ENCODE measurements at regions not wholly inside any gene's neighbourhood (a gene's known extent, or its start where the extent isn't known, plus 50 kb on each side); places are given as distances from the start of the nearest gene placed in this dataset.
"Not testable (repeated sequence)": the region's sequence is repeated elsewhere in the genome, so short reads cannot be mapped to it uniquely, and the experiment has no call there.

DNA sequence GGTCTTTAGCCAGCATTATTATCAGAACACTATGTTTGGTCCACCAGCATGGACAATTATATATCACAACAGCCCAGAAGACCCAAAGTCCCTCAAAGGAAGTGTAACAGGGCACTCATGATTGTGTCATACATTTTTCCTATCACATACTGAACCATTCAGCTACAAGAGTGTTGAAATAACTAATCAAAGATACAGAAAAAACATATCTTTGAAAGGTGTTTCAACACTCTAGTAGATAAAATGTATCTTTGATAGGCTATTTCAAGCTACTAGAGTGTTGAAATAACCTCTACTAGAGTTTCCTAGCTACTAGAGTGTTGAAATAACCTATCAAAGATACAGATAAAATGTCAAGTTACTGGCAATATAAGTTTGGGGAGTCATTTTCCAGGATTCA lies 545.0 kb downstream of the PRR16 start:
- DNase-seq = no peak

DNA sequence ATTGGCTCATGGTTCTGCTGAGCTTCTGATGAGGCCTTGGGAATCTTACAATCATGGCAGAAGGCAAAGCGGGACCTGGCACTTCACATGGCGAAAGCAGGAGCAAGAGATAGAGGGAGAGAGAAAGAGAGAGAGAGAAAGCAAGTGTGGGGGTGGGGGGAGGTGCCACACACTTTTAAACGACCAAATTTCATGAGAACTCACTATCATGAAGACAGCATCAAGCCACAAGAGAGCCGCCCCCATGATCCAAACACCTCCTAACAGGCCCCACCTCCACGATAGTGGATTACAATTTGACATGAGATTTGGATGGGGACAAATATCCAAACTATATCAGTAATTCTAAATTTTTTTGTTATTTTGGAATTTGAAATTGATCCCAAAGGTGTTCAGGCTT lies 553.9 kb downstream of the PRR16 start:
- DNase-seq = no peak

DNA sequence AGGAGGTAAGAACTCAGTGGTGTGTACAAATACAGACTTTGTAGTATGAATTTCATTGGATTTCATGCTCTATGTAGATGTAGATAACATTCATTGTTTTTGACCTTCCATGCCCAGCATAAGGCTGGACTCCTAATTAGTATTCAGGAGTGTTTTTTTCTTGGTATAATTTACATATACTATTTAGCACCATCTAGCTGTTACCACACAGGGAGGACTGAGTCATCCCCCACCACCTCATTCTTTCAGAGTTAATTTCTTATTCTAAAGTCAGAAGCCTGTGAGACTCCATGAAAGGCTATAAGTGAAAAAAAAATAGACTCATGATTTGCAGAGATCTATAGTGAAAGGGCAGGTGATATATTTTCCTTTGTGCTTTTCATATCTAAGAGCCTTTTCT lies 555.0 kb downstream of the PRR16 start:
- no peak for DNase-seq

GRCh38 chr5:121019734-121020133 lies 555.6 kb downstream of the PRR16 start:
- DNase-seq = no peak

DNA sequence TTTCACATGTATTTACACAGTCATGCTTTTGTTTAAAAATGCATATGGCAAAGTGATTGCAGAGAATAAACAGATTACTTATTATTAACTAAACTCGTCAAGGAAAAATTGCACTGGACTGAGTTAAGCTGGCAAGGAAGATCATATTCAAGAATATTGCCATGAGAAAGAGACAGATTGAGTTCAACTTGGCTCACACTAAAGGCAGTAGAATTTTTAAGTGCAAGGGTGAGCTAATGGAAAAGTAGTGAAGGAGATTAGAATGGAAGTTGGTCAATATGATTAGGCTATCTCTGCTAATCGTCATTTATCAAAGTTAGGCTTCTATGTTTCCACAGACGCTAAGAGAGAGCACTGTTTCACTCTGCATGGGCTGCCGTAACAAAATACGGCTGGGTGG lies 557.6 kb downstream of the PRR16 start:
- no peak for DNase-seq

DNA sequence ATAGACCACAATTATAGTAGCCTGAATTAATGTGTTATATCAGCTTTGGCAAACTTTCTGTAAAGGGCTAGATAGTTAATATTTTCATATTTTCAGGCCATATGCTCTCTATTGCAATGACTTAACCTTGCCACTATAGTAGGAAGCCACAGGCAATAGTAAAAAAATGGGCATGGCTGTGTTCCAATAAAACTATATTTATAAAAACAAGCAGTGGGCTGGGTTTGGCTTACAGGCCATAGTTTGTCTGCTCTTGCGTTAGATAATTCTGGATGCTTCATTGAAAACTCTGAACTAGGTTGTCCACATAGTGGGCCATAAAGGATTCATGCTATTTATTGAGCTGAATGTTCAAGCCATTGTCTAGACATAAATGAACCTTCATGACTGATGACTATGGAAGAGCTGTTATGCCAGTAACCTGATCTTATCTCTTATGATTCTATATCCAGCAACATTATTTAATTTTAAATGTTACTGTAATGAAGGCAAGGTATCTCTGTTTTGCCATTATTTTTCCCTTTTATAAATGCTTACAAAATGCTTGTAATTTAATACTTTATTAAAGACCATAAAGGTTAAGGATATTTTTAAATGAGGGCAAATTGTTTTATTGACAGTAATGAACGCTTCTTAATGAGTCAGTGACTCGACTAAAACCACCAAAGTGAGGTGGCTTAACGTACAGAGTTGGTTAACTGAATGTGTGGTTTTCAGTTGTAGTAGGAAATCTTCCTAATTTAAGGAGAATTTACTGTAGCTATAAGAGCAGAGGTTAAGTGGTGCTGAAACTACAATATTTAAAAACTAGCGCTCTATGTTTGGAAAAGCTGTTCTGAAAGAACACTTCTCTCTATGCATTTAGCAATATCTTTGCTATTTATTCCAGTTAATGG lies 560.6 kb downstream of the PRR16 start:
- DNase-seq = no peak

GRCh38 chr5:121025671-121026070 lies 561.6 kb downstream of the PRR16 start:
- DNase-seq = no peak

GRCh38 chr5:121027636-121028035 lies 563.5 kb downstream of the PRR16 start:
- no peak for DNase-seq

GRCh38 chr5:121029536-121030245 lies 565.6 kb downstream of the PRR16 start:
- no peak for DNase-seq

GRCh38 chr5:121031491-121031890 lies 567.4 kb downstream of the PRR16 start:
- DNase-seq = no peak

DNA sequence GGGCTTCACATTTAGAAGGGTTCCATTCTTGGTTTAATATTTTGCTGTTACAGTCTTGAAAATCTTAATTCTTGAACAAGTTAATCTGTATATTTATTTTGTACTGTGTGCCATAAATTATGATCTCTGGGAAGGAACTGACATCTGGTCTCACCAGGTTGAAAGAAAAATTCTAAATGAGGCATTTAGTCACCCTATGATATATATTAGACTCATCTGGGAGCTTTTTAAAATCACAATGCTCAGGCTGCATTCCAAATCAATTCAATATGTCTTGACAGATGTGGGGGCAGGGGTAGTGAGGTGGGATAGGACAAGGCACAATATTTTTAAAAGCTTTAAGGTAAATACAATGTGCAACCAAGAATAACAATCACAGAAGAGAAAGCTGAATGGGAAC lies 569.2 kb downstream of the PRR16 start:
- DNase-seq = no peak

- DNase-seq = no peak
Measured at GRCh38 chr5:121038438-121038837, 574.3 kb downstream of the PRR16 start.

DNA sequence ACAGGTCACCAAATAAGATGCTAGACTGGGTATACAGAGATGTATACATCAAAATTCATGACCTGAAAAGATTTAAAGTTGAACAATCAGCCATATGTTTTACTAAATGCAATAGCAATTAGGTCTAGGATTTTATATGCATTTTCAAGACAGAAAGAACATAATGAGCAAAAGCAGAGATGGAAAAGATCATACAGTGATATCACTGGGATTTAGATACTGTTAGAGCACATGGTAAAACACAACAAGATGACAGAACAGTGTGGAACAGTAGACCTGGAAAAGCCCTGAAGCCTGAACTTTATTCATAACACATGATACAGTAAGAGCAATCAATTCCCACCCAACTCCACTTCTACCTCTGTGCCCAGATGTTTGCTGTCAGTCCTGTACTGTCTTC lies 585.9 kb downstream of the PRR16 start:
- DNase-seq = no peak

DNA sequence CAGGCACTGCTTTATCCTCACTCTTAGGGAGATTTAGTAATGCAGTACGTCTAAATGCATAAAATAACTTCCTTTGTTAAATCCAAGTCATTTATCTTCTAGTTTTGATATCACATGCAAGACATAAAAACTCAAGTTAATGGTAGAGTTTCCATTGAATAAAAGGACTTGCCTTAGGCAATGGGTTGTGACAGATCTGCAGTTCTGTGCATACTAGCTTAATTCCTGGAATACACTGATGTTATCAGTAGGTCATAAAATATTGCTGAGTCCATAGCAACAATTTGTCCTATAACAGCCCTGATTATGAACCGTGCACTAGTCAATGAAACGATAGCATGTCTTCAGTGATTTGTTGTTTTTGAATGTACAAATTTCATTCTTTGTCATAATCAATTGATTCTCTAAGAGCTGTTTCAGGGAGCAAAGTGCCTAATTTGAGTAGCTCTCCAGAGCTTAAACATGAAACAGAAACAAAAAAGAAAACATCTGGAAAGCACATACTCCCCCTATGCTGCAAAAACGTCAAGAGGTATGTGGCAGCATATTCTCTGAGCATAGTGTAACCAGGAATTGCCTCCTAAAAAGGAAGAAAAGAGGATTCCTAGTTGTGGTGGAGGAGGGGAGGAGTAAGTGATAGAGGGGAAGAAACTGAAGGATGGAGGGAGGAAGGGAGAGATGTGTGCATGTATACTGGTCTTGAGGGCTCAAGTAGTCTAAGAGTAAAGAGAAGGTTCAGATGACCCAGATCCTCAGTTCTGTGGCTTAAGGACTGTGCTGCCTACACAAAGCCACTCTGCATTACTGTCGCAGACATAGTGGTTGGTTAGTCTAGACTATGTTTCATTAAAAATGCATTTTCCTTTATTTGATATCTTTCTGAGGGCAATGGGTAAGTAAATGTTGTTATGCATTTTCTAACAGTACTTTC lies 589.2 kb downstream of the PRR16 start:
- DNase-seq = no peak

- no peak for DNase-seq
Measured at GRCh38 chr5:121055586-121055985, 591.5 kb downstream of the PRR16 start.

DNA sequence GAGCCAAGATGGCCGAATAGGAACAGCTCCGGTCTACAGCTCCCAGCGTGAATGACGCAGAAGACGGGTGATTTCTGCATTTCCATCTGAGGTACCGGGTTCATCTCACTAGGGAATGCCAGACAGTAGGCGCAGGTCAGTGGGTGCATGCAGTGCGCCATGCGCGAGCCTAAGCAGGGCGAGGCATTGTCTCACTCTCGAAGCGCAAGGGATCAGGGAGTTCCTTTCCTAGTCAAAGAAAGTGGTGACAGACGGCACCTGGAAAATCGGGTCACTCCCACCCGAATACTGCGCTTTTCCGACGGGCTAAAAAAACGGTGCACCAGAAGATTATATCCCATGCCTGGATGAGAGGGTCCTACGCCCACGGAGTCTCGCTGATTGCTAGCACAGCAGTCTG lies 600.1 kb downstream of the PRR16 start:
- not testable (repeated sequence) for DNase-seq

DNA sequence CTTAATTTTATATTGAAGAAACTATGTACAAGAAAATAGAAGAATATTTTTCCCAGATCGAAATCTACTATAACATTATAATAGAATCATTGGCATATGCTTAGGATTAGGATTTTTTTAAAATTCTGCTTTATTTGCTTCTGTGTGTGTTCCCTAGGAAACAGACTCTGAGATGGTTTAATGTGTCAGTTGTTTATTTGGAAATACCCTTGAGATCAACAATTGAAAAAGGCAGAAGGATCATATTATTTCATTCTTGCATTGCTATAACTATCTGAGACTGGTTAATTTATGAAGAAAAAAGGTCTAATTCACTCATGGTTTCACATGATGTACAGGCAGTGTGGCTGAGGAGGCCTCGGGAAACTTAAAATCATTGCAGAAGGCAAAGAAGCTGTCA lies 622.6 kb downstream of the PRR16 start:
- no peak for DNase-seq

DNA sequence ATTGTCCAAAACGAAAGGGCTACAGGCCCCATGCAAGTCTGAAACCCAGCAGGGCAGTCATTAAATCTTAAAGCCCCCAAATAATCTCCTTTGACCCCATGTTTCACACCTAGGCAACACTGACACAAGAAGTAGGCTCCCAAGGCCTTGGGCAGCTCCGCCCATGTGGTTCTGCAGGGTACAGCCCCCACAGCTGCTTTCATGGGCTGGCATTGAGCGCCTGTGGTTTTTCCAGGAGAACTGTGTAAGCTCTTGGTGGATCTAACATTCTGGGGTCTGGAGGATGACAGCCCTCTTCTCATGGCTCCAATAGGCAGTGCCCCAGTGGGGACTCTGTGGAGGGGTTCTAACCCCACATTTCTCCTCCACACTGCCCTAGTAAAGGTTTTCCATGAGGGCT lies 623.5 kb downstream of the PRR16 start:
- DNase-seq = no peak

DNA sequence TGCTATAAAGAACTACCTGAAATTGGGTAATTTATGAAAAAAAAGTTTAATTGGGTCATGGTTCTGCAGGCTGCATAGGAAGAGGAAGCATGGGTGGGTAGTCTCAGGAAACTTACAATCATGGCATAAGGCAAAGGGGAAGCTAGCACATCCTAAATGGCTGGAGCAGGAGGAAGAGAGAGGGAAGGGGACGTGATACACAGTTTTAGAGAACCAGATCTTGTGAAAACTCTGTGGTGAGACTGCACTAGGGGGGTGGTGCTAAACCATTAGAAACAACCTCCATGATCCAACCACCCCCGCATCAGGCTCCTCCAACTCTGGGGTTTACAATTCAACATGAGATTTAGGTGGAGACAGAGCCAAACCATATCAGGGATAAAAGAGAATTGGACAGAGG lies 624.2 kb downstream of the PRR16 start:
- DNase-seq = no peak

DNA sequence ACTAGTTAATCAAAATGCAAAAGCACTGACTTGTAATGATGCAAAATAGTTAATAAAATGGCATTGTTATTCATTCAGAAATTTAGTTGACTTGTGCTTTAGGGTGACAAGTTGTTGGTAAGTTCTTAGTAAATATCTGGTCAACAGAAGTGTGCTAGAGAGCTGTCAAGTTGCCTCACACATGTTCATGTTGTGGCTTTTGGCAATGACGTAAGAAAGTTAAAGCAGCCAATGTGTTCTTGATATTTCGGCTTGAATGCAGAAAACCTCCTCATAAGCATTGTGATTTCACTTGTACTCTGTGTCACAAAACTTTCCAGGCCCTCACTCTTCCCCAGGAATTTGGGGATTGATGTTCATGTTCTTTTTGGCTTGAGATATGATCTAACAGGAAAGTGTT lies 626.7 kb downstream of the PRR16 start:
- no peak for DNase-seq

DNA sequence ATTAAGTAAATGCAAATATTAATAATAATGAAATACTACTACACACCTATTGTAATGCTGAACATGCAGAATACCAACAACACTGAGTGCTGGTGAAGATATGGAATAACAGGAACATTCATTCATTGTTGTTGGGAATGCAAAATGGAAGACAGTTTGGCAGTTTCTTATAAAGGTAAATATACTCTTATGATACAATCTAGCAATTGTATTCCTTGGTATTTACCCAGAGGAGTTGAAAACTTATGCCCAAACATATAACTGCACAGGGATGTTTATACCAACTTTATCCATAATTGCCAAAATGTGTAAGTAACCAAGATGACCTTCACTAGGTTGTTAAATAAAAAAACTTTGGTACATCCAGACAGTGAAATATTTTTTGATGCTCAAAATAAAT lies 636.8 kb downstream of the PRR16 start:
- DNase-seq = no peak

DNA sequence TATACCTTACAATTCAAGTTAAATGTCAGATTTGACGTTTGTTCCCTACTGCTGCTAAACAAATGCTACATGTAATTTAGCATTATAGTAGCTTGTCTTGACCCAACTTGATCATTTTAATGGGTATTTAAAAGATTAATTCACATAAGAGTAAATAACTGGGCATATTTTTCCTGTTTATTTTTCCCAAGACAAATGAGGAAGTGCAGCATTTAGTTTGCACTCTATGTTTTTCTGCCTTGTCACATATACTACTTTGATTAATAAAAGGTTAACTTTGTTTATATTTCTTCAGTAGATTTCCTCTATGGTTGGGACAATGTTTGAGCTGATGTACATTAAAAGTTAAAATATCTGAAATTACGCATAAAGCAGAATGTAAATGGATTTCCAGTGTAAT lies 641.8 kb downstream of the PRR16 start:
- DNase-seq = no peak
